ENCODE measurements at regions not wholly inside any gene's neighbourhood (a gene's known extent, or its start where the extent isn't known, plus 50 kb on each side); places are given as distances from the start of the nearest gene placed in this dataset.

- TF ChIP-seq POLR2A (IDR thresholded peaks at IDR 0.05; ENCODE audit: low read depth, low read length) (no peak), POLR2AphosphoS5 (IDR thresholded peaks at IDR 0.05; ENCODE audit: low read depth, low read length) (no peak), TAF1 (IDR thresholded peaks at IDR 0.05; ENCODE audit: borderline replicate concordance, low read depth, low read length) (no peak)
These were observed 106.3 kb upstream of the ZFHX3 start for GRCh38 chr16:73154063-73154870.
